ENCODE measurements at regions not wholly inside any gene's neighbourhood (a gene's known extent, or its start where the extent isn't known, plus 50 kb on each side); places are given as distances from the start of the nearest gene placed in this dataset.

GRCh38 chr11:19398273-19398672 lies 157.5 kb upstream of the E2F8 start:
- no peaks in the 10 kb centered on the region for H3K36me3 Mint-ChIP-seq (ENCODE audit: low read depth)
- no peaks in the 10 kb centered on the region for H3K27me3 Mint-ChIP-seq (ENCODE audit: low read depth)
- H3K27ac Mint-ChIP-seq (ENCODE audit: unreplicated experiment) = no peak overlapping the region
- TF ChIP-seq CTCF (IDR thresholded peaks at IDR 0.05) = no peak
- DNase-seq (ENCODE audit: low spot score) = no peak
- no peak overlapping the region for H3K4me3 Mint-ChIP-seq (ENCODE audit: unreplicated experiment)
- no peaks in the 10 kb centered on the region for H3K4me1 Mint-ChIP-seq (ENCODE audit: low read depth)
- H3K9me3 Mint-ChIP-seq (ENCODE audit: low read depth) = no peaks in the 10 kb centered on the region

GRCh38 chr11:19395050-19395449 lies 154.3 kb upstream of the E2F8 start:
- H3K27me3 Mint-ChIP-seq (ENCODE audit: low read depth) = no peaks in the 10 kb centered on the region
- H3K27ac Mint-ChIP-seq (ENCODE audit: unreplicated experiment) = no peak overlapping the region
- no peak overlapping the region for H3K4me3 Mint-ChIP-seq (ENCODE audit: unreplicated experiment)
- H3K36me3 Mint-ChIP-seq (ENCODE audit: low read depth) = no peaks in the 10 kb centered on the region
- no peaks in the 10 kb centered on the region for H3K4me1 Mint-ChIP-seq (ENCODE audit: low read depth)
- H3K9me3 Mint-ChIP-seq (ENCODE audit: low read depth) = peaks cover 5% of the 10 kb centered on the region
- DNase-seq (ENCODE audit: low spot score) = no peak
- TF ChIP-seq CTCF (IDR thresholded peaks at IDR 0.05) = no peak

GRCh38 chr11:19394525-19395016 lies 153.8 kb upstream of the E2F8 start:
- Mint-ChIP-seq H3K27me3 (ENCODE audit: low read depth) (no peaks in the 10 kb centered on the region), H3K4me1 (ENCODE audit: low read depth) (no peaks in the 10 kb centered on the region), H3K4me3 (ENCODE audit: unreplicated experiment) (no peak overlapping the region), H3K36me3 (ENCODE audit: low read depth) (no peaks in the 10 kb centered on the region), H3K27ac (ENCODE audit: unreplicated experiment) (no peak overlapping the region), H3K9me3 (ENCODE audit: low read depth) (peaks cover 5% of the 10 kb centered on the region)
- TF ChIP-seq CTCF (IDR thresholded peaks at IDR 0.05) = no peak
- DNase-seq (ENCODE audit: low spot score) = no peak

DNA sequence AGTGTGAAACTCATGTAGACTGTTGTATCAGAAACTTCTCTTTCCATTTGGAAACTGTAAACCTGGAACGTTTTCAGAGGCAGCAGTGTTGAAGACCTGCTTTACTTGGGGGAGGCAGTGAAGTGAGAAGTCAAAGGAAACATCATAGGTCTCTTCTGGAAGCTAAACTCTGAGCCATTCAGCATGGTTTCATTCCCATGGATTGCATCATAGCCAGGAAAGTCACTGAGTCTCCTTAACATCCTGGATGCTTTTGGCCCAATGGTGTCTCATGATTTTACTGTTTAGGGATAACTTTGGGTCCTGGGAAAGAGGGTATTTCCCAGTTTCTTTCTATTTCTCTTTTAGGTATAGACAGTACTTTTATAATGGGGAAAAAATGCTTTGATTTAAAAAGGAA lies 153.2 kb upstream of the E2F8 start:
- H3K27me3 Mint-ChIP-seq (ENCODE audit: low read depth) = peaks cover 1% of the 10 kb centered on the region
- DNase-seq (ENCODE audit: low spot score) = no peak
- no peak for TF ChIP-seq CTCF (IDR thresholded peaks at IDR 0.05)
- H3K9me3 Mint-ChIP-seq (ENCODE audit: low read depth) = peaks cover 5% of the 10 kb centered on the region
- no peaks in the 10 kb centered on the region for H3K4me1 Mint-ChIP-seq (ENCODE audit: low read depth)
- no peak overlapping the region for H3K4me3 Mint-ChIP-seq (ENCODE audit: unreplicated experiment)
- no peaks in the 10 kb centered on the region for H3K36me3 Mint-ChIP-seq (ENCODE audit: low read depth)
- no peak overlapping the region for H3K27ac Mint-ChIP-seq (ENCODE audit: unreplicated experiment)

DNA sequence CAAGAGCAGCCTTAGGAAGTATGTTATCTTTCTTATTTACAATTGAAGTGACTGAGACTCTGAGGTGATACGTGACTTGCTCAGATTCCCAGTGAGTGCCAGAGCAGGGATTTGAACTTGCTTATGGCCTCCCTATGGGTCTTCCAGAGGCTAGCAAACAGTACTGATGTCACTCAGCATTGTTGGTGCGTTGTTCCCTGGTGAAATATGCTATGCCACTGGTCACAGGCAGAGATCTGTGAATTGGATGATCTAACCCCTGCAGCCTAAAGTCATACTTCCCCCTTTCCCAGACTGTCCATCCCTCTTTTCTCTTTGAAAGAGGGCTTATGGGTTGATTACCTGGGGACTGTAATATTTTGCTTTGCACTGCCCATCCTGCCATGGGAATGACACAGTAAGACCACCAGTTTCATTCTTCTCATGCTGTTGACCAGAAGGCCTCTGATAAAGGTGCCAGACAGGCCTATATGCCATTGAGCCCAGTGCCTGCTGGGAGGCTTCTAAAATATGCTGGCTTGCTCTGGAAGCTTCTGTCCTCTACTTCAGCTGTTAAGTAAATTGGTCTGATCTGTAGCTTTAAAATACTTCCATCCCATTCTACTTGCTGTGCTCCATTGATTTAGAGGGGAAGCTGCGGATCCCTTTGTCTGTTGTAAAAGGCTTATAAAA lies 152.2 kb upstream of the E2F8 start:
- peaks cover 3% of the 10 kb centered on the region for H3K27me3 Mint-ChIP-seq (ENCODE audit: low read depth)
- H3K4me3 Mint-ChIP-seq (ENCODE audit: unreplicated experiment) = no peak overlapping the region
- DNase-seq (ENCODE audit: low spot score) = no peak
- no peak overlapping the region for H3K27ac Mint-ChIP-seq (ENCODE audit: unreplicated experiment)
- no peaks in the 10 kb centered on the region for H3K36me3 Mint-ChIP-seq (ENCODE audit: low read depth)
- no peaks in the 10 kb centered on the region for H3K4me1 Mint-ChIP-seq (ENCODE audit: low read depth)
- TF ChIP-seq CTCF (IDR thresholded peaks at IDR 0.05) = no peak
- peaks cover 5% of the 10 kb centered on the region for H3K9me3 Mint-ChIP-seq (ENCODE audit: low read depth)

All from chondrocyte (in vitro differentiated cells).